GM19468 (cell line): ENCODE measurements at regions not wholly inside any gene's neighbourhood (a gene's known extent, or its start where the extent isn't known, plus 50 kb on each side); places are given as distances from the start of the nearest gene placed in this dataset.

ENCODE experiments used
- ATAC-seq: cut with Tn5 transposase; IDR thresholded peaks from one replicate; pipeline ENCODE4 v1.9.1; 2021; ENCODE audit warnings: mild to moderate bottlenecking, moderate library complexity, moderate number of reproducible peaks; ENCODE audit not compliant: unreplicated experiment; ENCODE audit errors: extremely low read depth

DNA sequence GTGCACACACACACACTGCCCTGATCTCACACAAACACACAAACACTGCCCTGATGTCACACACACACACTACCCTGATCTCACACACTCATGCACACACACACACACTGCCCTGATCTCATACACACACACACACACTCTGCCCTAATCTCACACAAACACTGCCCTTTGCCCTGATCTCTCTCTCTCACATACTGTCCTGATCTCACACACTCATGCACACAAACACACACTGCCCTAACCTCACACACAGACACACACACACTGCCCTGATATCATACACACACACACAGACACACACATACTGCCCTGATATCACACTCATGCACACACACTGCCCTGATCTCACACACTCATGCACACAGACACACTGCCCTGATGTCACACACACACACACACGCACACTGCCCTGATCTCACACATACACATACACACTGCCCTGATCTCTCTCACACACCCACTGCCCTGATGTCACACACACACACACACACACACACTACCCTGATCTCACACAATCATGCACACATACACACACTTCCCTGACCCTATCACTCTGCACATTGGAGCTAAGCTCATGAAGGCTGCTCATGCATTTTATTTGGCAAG, 97.6 kb upstream of the DIO3 start:
- no peak for ATAC-seq

DNA sequence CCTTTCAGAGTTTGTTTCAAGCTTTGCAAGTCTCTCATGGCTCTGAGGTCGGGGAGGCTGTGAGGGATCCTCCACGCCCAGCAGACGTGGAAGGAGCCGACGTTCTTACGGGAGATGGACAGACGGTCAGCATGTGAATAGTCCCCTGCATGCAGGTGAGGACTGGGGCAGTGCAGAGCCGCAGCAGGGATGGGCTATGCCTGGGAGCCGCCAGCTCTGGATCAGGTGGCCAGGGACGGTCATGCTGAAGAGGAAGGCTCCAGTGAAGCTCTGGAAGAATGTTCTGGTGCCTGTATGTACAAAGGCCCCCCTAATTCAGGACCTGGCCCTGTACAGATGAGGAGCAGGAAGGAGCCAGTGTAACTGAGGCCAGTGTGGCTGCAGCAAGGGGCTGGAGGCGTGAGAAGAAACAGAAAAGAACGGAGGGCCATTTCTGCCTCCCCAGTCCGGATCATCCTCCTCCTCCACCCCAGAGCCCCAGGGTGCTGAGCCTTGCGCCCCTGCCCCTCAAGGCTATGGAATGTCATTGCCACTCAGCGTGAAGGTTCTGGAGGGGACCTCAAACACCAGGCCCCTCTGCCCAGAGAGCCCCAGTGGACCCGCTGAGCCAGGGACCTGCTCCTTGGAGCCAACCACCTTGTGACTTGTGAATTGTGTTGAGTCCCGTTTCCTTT, 96.8 kb upstream of the DIO3 start:
- ATAC-seq: no peak

DNA sequence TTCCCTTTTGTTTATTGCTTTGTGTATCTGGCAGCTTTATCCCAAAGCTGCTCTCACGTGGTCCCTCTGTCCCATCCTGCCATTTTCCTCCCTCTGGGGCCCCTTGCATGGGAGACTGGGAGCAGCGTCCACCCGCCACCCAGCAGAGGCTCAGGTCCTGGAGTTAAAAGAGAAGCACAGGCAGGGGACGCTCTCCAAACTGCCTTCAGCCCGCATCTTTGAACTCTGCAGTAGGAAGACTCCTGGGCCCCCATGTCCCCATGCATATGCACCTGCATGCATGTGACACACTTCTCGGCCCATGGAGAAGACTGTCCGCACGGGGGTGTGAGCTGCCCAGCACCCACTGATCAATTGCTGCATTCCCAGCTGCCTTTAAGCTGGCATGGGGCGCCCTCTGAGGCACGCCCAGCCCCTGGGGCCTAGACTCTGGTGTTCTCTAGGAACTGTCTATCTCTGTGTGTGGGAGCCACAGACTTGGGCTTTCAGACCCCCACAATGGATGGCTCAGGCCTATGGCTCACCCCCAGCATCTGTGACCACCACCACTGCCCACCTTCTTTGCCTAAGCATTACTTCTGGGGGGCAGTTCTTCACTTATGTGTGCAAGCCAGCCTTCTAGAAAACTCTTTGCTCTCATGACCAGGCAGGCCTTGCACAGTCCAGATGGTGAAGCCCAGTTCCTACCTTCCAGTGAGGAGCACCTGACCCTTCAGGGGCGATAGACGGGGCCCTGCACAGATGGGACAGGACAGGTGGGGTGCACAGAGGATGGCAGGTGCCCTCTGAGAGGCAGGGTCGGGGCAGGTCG, 96.1 kb upstream of the DIO3 start:
- ATAC-seq: no peak

DNA sequence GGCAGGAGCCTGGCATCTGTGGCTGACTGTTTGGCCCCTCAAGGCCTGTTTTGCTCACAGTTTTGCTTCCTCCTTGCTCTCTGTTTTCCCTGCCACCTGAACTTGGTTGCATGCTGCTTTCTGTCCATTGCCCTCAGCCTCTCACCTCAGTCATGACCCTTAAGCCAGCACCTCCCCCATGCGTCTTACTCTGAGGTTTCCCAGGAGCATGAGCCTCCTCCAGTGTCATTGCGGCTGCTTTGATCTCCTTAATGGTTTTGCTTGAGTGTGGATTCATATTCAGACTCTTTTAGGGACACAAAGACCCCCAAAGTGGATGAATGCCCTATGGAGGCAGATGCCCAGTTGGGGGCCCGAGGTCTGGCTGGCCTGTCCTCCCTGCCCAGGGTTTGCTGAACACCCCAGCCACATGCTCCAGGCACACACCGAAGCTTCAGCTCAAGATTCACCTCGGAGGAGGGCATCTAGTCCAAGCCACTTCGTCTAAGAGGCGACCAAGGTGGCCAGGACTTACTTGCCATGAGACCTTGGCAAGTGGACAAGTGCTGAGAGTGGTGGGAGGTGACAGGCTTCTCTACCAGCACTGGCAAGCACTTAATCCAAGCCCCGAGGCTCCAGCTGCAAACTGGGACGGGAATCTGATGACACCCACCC, 95.4 kb upstream of the DIO3 start:
- ATAC-seq: no peak

DNA sequence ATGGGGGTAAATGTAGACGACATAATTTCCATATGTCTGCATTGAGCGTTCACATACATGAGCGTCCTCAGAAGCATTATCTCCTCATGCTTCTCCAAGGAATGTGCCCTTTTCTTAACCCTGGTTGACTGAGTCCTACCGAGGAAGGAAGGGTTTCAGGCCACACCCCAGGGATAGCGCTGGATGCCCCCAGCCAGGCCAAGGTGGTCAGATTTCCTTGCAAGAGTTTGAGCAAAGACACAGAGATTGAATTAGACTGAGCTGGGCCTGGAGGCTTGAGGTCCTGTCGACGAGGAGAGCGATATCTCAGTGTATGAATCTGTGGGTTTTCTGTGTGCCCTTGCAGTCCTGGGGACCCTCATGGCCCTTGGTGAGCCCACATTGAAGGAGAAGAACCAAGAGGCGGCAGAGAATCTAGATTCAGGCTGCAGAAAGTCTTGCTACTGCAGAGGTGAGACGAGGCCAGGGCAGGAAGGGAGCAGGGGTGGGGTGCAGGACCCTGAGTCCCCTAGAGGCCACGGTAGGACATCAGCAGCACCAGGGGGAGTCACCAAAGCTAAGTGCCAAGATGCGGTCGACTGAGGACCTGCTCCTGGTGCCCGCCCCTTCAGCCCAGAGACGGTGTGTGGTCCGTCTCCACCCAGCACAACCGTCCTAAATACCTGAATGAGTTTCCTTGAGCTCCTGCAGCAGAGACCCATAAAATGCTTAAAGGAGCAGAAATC, 94.7 kb upstream of the DIO3 start:
- ATAC-seq: no peak

DNA sequence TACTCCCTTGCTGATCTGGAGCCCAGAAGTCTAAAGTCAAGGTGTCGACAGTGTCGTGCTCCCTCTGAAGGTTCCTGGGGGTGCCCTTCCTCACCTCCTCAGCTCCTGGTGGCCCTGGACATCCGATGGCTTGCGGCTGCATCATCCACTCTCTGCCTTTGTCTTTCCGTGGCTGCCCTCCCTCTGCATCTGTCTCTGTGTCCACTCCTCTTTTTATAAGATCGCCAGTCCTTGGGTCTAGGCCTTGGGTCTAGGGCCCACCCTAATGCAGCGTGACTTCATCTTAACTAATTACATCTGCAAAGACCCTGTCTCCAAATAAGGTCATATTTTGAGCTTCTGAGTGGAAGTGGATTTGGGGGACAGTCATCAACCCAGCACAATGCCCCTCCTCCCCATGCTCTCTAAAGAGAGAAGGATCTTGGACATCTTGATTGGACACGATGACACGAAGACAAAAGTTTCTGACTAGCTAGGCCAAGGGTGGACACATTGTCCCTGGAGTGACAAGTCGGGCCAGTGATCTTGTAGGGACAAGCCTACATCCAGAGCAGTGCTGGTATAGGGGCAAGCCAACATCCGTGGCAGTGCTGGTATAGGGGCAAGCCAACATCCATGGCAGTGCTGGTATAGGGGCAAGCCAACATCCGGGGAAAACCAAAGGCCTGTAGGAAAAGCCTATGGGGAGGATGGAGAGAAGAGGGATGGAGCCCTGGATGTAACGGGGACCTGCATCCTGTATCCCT, 93.9 kb upstream of the DIO3 start:
- ATAC-seq: no peak

DNA sequence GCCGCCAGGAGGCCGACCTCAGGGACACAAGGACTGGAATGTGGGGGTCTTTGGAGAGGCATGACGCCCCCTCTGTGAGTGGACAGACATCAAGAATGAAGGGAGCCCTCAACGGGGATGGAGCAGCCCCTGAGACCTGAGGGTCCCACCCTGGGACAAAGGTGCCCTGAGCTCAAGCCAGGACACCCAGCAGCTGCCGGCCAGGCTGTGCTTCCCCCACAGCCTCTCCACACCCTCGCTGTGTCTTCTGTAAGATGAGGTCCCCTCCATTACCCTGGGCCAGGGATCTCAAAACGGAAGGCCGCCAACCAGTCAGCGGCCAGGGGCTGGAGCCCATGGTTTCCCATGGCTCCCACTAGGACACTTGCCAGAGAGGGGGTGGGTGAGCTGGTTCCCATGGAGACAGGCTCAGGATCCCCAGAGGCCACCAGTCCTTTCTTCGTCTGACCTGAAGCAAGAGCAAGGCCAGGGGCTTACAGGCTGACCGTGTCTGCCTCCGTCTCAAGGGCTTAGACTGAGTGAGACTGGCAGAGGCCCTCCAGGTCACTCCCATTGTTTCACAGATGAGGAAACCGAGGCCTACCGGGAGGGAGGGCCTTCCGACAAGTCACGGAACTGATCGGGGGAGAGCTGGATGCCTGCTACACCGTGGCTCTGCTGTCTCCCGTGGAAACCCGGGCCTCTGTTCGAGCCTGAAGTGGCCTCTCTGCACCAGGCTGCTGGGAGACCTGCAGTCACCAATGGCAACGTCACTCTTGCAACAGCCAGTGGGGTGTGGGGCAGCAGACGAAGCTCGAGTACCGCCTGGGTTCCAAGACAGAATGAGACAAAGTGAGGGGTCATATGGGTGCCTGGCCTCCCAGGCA, 91.7 kb upstream of the DIO3 start:
- ATAC-seq: no peak

DNA sequence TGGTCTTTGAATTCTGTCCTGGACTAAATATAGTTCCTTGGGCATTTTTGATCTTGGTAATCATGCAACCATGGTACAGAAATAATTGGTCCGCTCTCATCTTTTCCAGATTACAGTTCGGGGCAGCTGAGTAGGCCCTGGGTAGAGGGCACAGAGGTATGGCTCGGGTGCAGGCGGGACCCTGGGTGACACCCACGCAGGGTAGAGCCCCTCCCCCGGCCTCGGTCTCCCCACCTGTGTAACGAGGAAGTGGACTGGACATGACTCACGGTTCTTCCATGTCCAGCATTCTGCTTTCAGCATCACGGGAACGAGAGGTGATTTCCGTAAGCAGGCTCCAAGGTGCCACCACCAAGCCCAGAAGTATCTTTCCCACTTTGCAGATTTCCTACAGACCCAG, 91.0 kb upstream of the DIO3 start:
- no peak for ATAC-seq

DNA sequence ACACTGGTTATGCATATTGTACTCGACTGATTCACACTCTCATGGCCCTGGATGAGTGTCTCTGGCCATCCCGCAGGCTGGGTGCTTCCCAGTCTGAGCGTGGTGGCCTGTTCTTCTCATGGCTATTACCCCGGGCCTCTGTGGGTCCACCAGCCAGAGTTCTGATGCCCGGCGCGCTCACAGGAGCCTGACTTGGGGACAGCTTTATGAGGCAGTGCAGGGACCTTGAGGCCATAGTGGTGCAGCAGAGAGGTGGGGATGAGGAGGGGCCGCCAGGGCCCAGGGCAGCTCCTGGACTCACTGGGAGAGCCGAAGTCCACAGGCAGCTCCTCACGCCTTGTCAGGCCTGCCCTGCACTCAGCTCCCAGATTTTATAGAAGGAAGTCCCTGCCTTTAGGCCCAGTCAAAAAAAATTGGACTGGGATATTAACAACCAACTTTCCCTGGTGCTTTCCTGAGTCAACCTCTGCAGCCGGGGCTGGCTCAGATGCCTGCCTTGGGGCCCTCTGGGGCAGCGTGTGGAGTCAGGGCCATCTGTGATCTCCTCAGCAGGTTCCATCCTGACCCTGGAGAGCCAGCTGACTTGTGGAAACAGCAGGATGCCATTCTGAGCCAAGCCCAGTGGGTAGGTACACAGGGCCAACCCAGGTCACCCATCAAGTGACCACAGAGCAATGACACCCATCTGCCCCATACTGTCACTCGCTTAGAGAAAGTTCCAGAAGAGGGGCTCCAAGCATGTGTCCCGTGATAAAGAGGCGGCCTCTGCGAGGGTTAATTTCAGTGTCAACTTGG, 89.4 kb upstream of the DIO3 start:
- no peak for ATAC-seq

DNA sequence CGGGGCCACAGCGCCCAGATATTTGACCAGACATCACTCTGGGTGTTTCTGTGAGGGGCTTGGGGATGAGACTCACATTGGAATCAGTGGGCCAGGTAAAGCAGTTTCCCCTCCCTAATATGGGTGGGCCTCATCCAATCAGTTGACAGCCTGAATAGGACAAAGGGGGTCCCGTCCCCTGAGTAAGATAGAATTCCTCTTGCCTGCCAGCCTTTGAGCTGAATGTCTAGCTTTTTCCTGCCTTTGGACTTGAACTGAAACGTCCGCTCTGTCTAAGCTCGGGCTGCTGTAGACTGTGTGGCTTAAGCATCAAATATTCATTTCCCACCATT, 88.8 kb upstream of the DIO3 start:
- ATAC-seq: no peak

DNA sequence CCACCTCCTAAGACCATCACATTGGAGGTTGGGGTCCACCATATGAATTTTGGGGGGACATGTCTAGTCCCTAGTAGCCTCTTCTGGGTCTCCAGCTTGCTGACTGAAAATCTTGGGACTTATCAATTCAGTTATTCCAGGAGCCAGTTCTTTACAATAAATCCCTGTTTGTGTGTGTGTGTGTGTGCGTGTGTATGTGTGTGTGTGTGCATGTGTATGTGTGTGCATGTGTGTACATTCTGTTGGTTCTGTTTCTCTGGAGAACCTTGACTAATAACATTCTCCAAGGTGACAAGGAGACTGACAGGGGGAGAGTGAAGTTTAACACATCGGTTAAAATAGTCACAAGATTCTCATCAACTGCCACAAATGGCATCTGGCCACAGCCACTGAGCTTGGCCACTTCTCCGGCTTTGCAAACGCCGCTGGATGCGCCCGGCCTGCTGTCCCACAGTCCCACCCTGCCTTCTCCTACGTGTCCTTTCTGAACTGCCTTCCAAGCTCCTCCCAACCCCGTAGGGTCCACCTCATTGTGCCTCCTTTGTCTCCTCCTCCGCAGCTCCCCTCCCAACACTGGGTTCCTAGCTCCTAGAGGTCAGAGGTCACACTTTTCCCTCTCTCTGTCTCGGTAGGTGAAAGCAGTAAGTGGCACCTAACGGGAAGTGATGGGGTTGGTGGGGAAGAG, 88.1 kb upstream of the DIO3 start:
- no peak for ATAC-seq

DNA sequence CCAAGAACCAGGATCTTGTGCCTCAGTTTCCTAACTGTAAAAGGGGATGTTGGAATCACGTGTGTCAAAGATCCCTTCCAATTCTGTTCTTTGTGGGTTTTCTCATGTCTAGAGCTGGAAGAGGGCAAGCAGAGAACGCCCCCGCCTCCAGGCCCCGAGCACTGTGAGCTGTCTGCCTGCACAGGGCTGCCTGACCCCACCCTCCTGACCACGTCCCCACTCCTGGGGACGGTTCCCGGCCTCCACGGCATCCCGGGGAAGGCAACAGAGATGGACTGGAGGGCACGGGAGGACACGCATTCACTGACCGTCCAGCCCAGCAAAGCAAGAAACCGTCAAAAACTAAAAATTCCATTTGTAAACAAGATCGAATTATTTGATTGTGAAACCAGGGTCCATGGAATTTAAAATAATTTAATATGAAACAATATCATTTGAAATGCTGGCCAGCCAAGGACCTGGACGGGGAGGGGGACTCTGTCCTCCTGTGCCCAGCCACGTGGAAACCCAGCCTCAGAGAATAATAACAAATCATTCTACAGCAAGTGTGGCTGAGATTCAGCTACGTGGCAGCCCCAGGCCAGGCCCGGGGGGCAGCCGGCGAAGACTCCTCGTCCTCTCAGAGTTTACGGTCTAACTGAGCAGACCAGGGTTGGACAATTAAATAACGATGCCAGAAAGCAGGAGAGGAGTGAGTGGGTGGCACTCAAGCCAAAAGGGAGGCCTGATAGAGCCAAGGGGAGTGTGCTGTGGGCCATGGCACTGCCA, 87.3 kb upstream of the DIO3 start:
- no peak for ATAC-seq

DNA sequence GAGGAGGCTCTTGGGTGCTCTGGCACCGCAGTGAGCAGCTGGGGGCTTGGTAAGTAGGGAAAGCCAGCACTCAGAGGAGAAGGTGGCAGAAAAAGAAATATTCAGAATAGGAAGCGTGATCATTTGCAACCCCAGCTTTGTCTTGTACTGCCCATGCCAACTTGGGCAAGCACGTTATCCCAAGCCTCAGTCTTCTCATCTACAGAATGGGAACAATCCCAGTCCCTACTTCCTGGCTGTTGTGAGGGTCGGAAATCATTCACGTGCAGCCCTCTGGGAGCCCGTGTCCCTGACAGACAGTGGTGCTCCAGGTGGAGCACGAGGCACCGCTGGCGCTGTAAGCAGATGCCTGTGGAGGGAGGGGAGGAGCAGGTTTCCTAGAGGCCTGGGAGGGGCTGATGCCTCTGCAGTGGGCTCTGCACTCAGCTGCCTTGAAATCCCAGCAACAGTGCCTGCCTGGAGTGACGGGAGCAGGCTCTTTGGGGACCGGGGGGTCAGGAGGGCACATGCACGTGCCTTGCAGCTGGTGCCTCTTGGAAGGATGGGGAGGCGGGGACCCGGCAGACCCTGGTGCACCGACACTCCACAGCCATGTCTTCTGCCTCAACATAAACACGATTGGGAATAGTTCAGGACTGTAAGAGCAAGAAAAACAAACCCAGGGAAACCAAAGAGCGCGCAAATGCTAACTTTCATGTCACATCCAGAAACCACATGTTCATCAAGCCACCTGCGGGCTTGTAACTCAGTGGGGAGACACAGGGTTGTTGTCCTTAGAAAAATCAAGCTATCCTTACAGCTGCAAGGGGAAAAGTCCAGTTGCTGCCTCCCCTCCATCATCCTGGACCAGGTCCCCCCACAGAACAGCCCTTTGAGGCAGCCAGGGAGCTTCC, 86.5 kb upstream of the DIO3 start:
- no peak for ATAC-seq

DNA sequence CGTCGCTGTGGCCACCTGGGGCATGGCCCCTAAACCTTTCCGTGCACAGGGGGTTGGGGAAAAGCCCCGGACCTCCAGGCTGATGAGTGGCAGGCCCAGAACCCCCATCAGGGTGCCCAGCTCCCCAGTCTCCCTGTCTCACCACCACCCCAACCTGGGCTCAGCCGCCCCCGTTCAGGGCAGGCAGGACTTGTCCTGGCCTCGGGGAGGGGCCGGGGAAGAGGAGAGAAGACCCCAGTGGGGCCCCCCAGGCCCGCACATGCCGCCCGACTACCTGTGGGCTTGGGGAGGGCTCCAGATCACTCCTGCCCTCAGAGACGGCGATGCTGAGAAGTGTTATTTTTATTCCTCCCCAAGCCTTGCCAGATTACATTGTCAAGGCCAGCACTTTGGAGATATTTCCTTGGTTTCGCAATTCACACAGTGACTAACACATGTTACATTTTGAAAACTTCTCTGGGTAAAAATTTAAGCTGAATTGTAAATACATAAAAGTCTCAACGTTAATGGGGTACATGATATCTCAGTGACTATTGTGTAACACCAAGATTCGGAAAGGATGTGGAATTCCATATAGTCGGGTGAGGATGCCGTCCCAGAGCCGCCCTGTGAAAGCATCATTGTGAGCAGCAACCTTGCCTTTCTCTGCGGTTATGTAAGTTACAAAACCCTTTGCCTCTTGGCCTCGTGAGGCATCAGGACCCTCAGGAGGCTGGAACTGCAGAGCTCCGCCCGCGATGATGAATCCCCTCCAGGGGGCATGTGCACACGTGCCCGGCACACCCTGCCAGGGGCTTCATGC, 85.6 kb upstream of the DIO3 start:
- ATAC-seq: no peak

DNA sequence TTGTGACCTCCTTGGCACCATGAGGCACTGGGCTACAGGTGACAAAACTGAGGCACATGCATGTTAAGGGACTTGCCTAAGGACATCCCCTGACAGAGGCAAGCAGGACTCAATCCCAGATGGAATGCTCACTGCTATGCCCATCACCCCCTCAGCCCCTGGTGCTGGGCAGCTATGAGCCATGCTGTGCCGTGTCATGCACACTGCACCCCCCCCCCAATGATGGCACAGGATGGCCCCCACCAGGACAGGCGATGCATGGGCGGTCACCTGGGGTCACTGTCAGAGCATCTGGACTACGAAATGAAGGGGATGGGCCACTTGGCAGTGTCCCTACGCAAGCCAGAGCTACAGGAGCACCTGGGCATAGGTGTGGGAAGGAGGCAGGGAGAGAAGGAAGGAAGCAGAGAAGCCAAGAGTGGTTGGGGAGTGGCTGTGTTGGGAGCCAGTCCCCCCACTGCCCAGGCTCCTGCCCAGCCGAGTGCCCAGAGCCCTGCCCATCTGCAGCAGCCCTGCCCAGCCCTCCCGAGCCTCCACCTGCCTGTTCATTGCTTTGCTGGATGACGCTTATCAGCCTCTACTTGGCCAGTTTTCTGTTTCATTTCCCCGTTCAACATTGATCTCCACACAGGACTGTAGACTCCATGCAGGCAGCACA, 84.9 kb upstream of the DIO3 start:
- no peak for ATAC-seq
